OCI-LY7 (cell line): ENCODE measurements at regions not wholly inside any gene's neighbourhood (a gene's known extent, or its start where the extent isn't known, plus 50 kb on each side); places are given as distances from the start of the nearest gene placed in this dataset.

Source experiments
- BruUV-seq: library from RNA; stranded (reverse); fragments of 400-500 nt; replicated peaks from 2 replicates; lab custom pipeline; 2021; lab: Mats Ljungman, UMichigan
- CTCF ChIA-PET: fragments of 300-600 bp; sonication (Branson Sonifier 250); formaldehyde crosslinking; loops from one replicate; lab custom pipeline; 2022; ENCODE audit warnings: antibody characterized with exemption; ENCODE audit not compliant: unreplicated experiment; lab: Charles Lee
- POLR2A ChIA-PET: fragments of 300-600 bp; sonication (Branson Sonifier 250); formaldehyde crosslinking; loops from one replicate; lab custom pipeline; 2022; ENCODE audit warnings: antibody characterized with exemption; lab: Charles Lee
- DNase-seq: peaks from one replicate; pipeline ENCODE4 v3.0.0-alpha.2; 2015; ENCODE audit warnings: low spot score
- H2AFZ ChIP-seq: fragments of 200-600 bp; sonication (generic), shearing (Covaris generic); 2 replicates; pipeline ENCODE4 v1.6.1; 2014; ENCODE audit warnings: mild to moderate bottlenecking, antibody characterized with exemption, low read length, moderate library complexity
- H3K27ac ChIP-seq: fragments of 200-600 bp; sonication (generic); 2 replicates; pipeline ENCODE4 v1.5.1; 2014; ENCODE audit warnings: mixed run types, low read depth, mild to moderate bottlenecking, moderate library complexity, low read length, inconsistent platforms; ENCODE audit not compliant: poor library complexity, severe bottlenecking
- H3K36me3 ChIP-seq: fragments of 200-600 bp; sonication (generic); 2 replicates; pipeline ENCODE4 v1.6.1; 2014; ENCODE audit warnings: mild to moderate bottlenecking, antibody characterized with exemption, low read length, moderate library complexity, mixed read lengths; ENCODE audit not compliant: insufficient read depth
- H3K4me1 ChIP-seq: fragments of 200-600 bp; sonication (generic); 2 replicates; pipeline ENCODE4 v1.5.1; 2014; ENCODE audit warnings: mild to moderate bottlenecking, low read length; ENCODE audit not compliant: insufficient read depth, poor library complexity, severe bottlenecking
- H3K4me2 ChIP-seq: fragments of 200-600 bp; sonication (generic); 2 replicates; pipeline ENCODE4 v1.6.1; 2014; ENCODE audit warnings: mild to moderate bottlenecking, low read length
- H3K4me3 ChIP-seq: fragments of 200-600 bp; sonication (generic); 2 replicates; pipeline ENCODE4 v1.5.1; 2014; ENCODE audit warnings: mild to moderate bottlenecking, low read depth, low read length; ENCODE audit not compliant: poor library complexity, severe bottlenecking
- H3K79me2 ChIP-seq: fragments of 200-600 bp; sonication (generic); 2 replicates; pipeline ENCODE4 v1.6.1; 2016; ENCODE audit warnings: low read depth, mild to moderate bottlenecking, low read length, moderate library complexity, mixed read lengths; ENCODE audit not compliant: insufficient read depth
- H3K9me2 ChIP-seq: fragments of 200-600 bp; sonication (generic); 2 replicates; pipeline ENCODE4 v1.6.1; 2016; ENCODE audit warnings: mild to moderate bottlenecking, low read length, mixed read lengths; ENCODE audit not compliant: insufficient read depth
- H3K9me3 ChIP-seq: fragments of 200-600 bp; sonication (generic); 2 replicates; pipeline ENCODE4 v1.6.1; 2014; ENCODE audit warnings: mild to moderate bottlenecking, mixed run types, low read length, mixed read lengths
- H4K20me1 ChIP-seq: fragments of 200-600 bp; sonication (generic); 2 replicates; pipeline ENCODE4 v1.6.1; 2014; ENCODE audit warnings: mild to moderate bottlenecking, antibody characterized with exemption, low read length, moderate library complexity, mixed read lengths; ENCODE audit not compliant: insufficient read depth
- CTCF ChIP-seq: fragments of 200-600 bp; sonication (generic); conservative IDR thresholded peaks from 2 replicates; pipeline ENCODE4 v1.5.1; 2014; ENCODE audit warnings: mild to moderate bottlenecking, antibody characterized with exemption, low read length, moderate library complexity, mixed read lengths
- EZH2phosphoT487 ChIP-seq: fragments of 200-600 bp; sonication (generic); IDR thresholded peaks from 2 replicates; pipeline ENCODE4 v1.6.1; 2018; ENCODE audit warnings: low read depth, borderline replicate concordance, mild to moderate bottlenecking, mixed run types, antibody characterized with exemption, low read length, moderate library complexity, mixed read lengths
- intact Hi-C: fragments of 100-400 bp; cut with micrococcal nuclease; formaldehyde crosslinking; loops from one replicate; pipeline ENCODE4 v1.10.0; 2022; ENCODE audit not compliant: unreplicated experiment

DNA sequence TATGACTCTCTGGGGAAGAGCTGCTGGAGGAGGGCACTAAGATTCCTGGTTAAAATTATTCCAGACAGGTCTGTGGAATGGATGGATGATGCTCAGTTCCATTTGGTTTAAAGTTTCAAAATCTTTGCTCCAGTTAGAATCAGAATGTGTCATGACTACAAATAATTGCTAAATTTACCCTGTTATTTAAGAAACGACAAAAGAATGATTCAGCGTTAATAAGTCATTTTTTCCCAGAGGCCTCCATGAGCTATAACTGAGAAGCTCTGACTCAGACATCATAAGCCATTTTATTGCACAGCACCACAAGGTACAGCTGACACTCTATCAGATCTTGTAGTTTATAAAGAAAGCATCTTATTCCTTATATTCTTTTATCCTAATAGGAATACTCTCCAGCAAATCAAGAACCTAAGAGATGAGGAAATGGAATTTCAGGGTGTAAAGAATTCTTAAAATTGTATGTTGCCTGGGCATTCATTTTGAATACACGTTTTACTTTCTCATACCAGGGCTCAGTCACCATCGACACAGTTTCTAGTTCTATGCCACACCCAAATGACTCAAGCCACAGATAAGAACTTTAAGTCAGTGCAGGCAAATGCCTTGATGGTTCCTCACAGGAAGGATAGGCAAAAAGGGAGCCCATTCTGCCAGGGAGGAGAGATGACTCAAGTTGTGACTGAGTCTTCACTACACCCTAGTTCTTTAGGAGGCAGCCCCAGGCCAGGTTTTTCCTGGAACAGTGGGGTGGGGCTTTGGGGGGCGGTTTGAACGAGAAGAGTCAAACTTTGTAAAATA is 636.0 kb downstream of the MMUT start:
- Histone ChIP-seq H3K4me1 (no peaks in the 10 kb centered on the region), H3K79me2 (no peaks in the 10 kb centered on the region), H3K9me2 (no peaks in the 10 kb centered on the region), H4K20me1 (no peaks in the 10 kb centered on the region), H3K36me3 (no peaks in the 10 kb centered on the region), H3K4me3 (no peak overlapping the region), H3K27ac (no peak overlapping the region), H3K9me3 (no peaks in the 10 kb centered on the region), H3K4me2 (no peak overlapping the region), H2AFZ (no peak overlapping the region)
- ChIA-PET POLR2A (interaction anchor here (0.7 kb wide), 1 partner anchor 852 kb away, joined by 3 read pairs; no protein-coding TSS in a partner anchor), CTCF (no interaction called here)
- no peak for TF ChIP-seq EZH2phosphoT487
- no peak for TF ChIP-seq CTCF
- intact Hi-C loops: no loop called here
- BruUV-seq: no TSS peak
- no peak for DNase-seq

DNA sequence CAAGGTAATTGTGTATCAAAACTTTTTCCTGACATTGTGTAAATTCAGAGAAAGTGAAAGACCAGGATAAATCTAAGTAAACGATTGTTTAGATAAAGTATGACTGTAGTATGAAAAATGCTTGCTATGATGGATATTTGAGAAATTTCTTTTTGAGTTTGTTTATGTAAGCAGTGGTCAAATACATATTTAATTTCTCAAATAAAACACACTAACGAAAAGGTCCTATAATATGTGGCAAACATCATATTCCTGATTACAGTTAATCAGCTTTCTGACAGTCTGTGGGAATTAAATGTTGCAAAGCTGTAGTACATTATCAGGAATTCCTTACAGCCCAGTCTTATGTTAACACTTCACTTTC is 636.9 kb downstream of the MMUT start:
- BruUV-seq: no TSS peak
- Histone ChIP-seq H3K36me3 (no peaks in the 10 kb centered on the region), H3K4me2 (no peak overlapping the region), H3K4me1 (no peaks in the 10 kb centered on the region), H3K4me3 (no peak overlapping the region), H2AFZ (no peak overlapping the region), H3K27ac (no peak overlapping the region), H3K9me2 (no peaks in the 10 kb centered on the region), H3K9me3 (no peaks in the 10 kb centered on the region), H4K20me1 (no peaks in the 10 kb centered on the region), H3K79me2 (no peaks in the 10 kb centered on the region)
- ChIA-PET CTCF (no interaction called here), POLR2A (interaction anchor here (0.6 kb wide), 1 partner anchor 219 kb away, joined by 4 read pairs; no protein-coding TSS in a partner anchor)
- intact Hi-C loops: no loop called here
- TF ChIP-seq EZH2phosphoT487 (no peak), CTCF (no peak)
- DNase-seq: no peak

DNA sequence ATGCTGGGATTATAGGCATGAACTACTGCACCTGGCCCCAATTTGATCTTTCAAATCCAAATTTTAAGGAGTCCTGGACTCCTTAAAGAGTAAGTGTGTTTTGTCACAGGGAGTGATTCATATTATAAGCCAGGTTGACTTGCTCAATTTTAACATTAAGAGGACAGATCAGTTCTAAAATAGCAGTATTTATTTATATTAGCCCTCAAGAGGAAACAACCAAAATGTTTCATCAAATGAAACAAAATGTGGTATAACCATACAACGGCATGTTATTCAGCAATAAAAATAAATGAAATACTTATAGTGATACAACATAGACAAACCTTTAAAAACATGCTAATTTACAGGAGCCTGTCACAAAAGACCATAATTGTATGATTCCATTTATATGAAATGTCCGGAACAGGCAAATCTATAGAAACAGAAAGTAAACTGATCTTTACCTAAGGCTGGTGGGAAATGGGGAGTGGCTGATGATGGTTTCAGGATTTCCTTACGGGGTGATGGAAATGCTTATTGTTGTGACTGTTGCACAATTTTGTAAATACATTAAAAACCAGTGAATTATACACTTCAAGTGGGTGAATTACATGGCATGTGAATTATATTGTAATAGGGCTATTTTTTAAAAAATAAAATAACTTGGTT is 637.4 kb downstream of the MMUT start:
- intact Hi-C loops: no loop called here
- H3K4me2 ChIP-seq: no peak overlapping the region
- TF ChIP-seq EZH2phosphoT487 (no peak), CTCF (no peak)
- H3K36me3 ChIP-seq: no peaks in the 10 kb centered on the region
- BruUV-seq: no TSS peak
- no peak overlapping the region for H3K4me3 ChIP-seq
- ChIA-PET POLR2A (no interaction called here), CTCF (no interaction called here)
- no peak for DNase-seq
- no peaks in the 10 kb centered on the region for H3K4me1 ChIP-seq
- H2AFZ ChIP-seq: no peak overlapping the region
- no peak overlapping the region for H3K27ac ChIP-seq
- no peaks in the 10 kb centered on the region for H3K9me2 ChIP-seq
- H3K79me2 ChIP-seq: no peaks in the 10 kb centered on the region
- H3K9me3 ChIP-seq: no peaks in the 10 kb centered on the region
- no peaks in the 10 kb centered on the region for H4K20me1 ChIP-seq
